ENCODE measurements at regions not wholly inside any gene's neighbourhood (a gene's known extent, or its start where the extent isn't known, plus 50 kb on each side); places are given as distances from the start of the nearest gene placed in this dataset.

- TF ChIP-seq CTCF (conservative IDR thresholded peaks at IDR 0.05), result no peak
- peak overlapping the region; percentile 35 for H3K27ac ChIP-seq
These were observed 441.7 kb downstream of the PRDM2 start for GRCh38 chr1:14141656-14142055.

DNA sequence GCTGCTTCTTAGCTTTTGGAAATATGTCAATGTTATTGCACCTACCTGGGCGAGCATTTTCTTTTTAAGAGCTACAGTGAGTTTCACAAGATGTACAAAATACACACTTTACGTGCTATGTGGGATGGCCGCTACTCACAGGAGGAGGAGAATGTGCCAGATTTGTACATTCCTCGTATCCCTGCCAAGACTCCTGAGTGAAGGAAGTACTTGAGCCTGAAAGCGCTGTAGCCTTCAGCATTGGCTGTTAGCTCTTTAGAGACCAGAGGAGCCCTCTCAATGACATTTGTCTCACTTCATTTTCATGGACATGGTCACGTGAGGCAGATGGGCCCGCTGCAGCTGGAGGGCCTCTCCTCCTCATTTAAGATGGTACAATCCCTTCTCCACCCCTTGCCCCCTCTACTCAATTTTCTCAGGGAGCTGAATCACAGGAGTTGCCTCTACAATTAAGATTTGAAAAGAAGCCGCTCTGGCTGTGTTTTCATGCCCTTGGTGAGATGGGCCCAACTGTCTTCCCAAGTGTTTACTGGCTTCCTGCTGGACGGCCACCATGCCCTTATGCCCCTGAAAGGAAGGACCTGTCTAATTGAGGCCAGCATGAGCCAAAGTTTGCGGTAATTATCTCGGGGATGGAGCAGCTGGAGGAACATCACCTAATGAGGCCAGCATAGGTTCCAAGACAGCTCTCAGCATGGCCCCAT lies 442.6 kb downstream of the PRDM2 start:
- TF ChIP-seq CTCF (conservative IDR thresholded peaks at IDR 0.05), result no peak
- peak overlapping the region; percentile 35 for H3K27ac ChIP-seq

- TF ChIP-seq CTCF (conservative IDR thresholded peaks at IDR 0.05), result no peak
These were observed 443.8 kb downstream of the PRDM2 start for GRCh38 chr1:14143777-14144176.

DNA sequence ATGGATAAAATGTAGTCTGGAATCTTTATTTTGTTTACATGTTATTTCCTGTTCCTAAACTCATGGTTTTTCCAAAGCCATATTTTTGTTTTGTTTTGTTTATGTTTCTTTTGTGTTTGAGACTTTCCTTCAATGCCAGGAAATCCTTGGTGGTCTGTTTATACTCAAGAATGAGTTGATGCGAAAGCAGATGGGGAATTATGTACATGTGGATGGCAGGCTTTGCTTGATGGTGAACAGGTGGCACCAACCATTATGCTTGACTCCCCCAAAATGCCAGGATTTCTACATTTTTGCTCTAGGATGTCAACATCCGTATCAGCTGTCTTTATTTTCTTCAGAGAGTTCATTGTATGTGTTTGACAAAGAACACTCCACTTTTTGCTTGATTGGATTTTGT lies 448.5 kb downstream of the PRDM2 start:
- H3K27ac ChIP-seq, result no peak overlapping the region
- TF ChIP-seq CTCF (conservative IDR thresholded peaks at IDR 0.05), result no peak

More at GRCh38 chr1:14143777-14144176, 443.8 kb downstream of the PRDM2 start:
- H3K27ac ChIP-seq, result no peak overlapping the region

- peak; percentile 32; the same call in 1 of the 2 replicates for TF ChIP-seq CTCF (conservative IDR thresholded peaks at IDR 0.05)
These were observed 449.1 kb upstream of the KAZN start for GRCh38 chr1:14149431-14149830.

DNA sequence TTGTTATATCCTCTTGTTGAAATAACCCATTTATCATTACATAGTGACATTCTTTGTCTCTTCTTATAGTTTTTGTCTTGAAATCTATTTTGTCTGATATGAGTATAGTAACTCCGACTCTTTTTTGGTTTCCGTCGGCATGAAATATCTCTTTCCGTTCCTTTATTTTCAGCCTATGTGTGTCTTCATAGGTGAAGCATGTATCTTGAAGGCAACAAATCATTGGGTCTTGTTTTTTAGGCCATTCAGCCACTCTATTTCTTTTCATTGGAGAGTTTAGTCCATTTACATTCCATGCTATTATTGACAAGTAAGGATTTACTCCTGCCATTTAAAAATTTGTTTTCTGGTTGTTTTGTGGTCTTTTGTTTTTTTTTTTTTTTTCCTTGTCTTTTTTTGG lies 441.9 kb upstream of the KAZN start:
- H3K27ac ChIP-seq, result no peak overlapping the region
- TF ChIP-seq CTCF (conservative IDR thresholded peaks at IDR 0.05), result no peak

More at GRCh38 chr1:14149431-14149830, 449.1 kb upstream of the KAZN start:
- no peak overlapping the region for H3K27ac ChIP-seq

DNA sequence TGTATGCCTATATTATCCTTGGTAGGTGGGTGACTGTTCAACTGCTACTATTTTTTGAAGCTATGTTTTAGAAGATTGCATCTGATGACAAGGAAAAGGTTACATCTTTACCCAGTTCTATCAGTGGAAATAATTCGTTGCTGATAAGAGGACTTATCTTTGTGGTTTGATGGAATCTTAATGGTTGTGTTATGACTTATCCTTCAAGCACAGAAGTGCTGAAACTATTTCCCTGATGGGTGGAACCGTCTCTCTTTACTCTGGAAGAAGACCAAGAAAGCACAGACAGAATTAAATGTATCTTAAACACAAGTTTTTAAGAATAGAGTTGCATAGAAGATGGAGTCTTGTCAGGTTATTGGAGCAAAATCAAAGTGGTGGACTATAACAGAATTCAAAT lies 437.7 kb upstream of the KAZN start:
- no peak for TF ChIP-seq CTCF (conservative IDR thresholded peaks at IDR 0.05)
- H3K27ac ChIP-seq, result no peak overlapping the region
